ENCODE measurements at regions not wholly inside any gene's neighbourhood (a gene's known extent, or its start where the extent isn't known, plus 50 kb on each side); places are given as distances from the start of the nearest gene placed in this dataset.

GRCh38 chr18:44598514-44598913 lies 82.2 kb upstream of the SETBP1 start:
- H3K36me3 ChIP-seq (ENCODE audit: insufficient read depth, low read length): no peaks in the 10 kb centered on the region
- CTCF ChIA-PET (ENCODE audit: partially characterized antibody): no interaction called here
- POLR2A ChIA-PET (ENCODE audit: partially characterized antibody): no interaction called here

GRCh38 chr18:44599412-44599811 lies 81.3 kb upstream of the SETBP1 start:
- intact Hi-C loops (cut with micrococcal nuclease): no loop called here
- Histone ChIP-seq H3K27ac (ENCODE audit: low read depth, low read length) (no peak overlapping the region), H3K36me3 (ENCODE audit: insufficient read depth, low read length) (no peaks in the 10 kb centered on the region), H3K4me3 (ENCODE audit: low read length in 2 of 2) (no peak overlapping the region), H3K27me3 (ENCODE audit: insufficient read depth, low read length) (no peaks in the 10 kb centered on the region), H3K4me1 (ENCODE audit: insufficient read depth, low read length) (no peaks in the 10 kb centered on the region), H3K9me3 (ENCODE audit: control insufficient read depth in 1 of 2, low read length in 2 of 2) (no peaks in the 10 kb centered on the region)
- H3K9me3 Mint-ChIP-seq: peaks cover 0 to 5% (median 0%) of the 10 kb centered on the region in 8 donors
- no peak for DNase-seq
- ChIA-PET CTCF (ENCODE audit: partially characterized antibody) (interaction anchor here (1.1 kb wide), 1 partner anchor 164 kb away, joined by 3 read pairs; no protein-coding TSS in a partner anchor), POLR2A (ENCODE audit: partially characterized antibody) (no interaction called here)
- peaks cover 0 to 2% (median 0%) of the 10 kb centered on the region in 4 donors for H3K4me1 Mint-ChIP-seq
- no peaks in the 10 kb centered on the region for H3K36me3 Mint-ChIP-seq
- H3K27ac Mint-ChIP-seq: no peak overlapping the region
- H3K27me3 Mint-ChIP-seq: peaks cover 5 to 11% of the 10 kb centered on the region in 2 donors
- H3K4me3 Mint-ChIP-seq: no peak overlapping the region

More at GRCh38 chr18:44598514-44598913, 82.2 kb upstream of the SETBP1 start:
- no peak overlapping the region for H3K4me3 ChIP-seq (ENCODE audit: low read length in 2 of 2)
- no peak overlapping the region for H3K4me3 Mint-ChIP-seq
- no peak overlapping the region for H3K27ac ChIP-seq (ENCODE audit: low read depth, low read length)
- no peaks in the 10 kb centered on the region for H3K27me3 ChIP-seq (ENCODE audit: insufficient read depth, low read length)
- no peaks in the 10 kb centered on the region for H3K36me3 Mint-ChIP-seq
- peaks cover 5 to 11% of the 10 kb centered on the region in 2 donors for H3K27me3 Mint-ChIP-seq
- no peaks in the 10 kb centered on the region for H3K9me3 ChIP-seq (ENCODE audit: control insufficient read depth in 1 of 2, low read length in 2 of 2)
- intact Hi-C loops (cut with micrococcal nuclease): no loop called here
- no peak overlapping the region for H3K27ac Mint-ChIP-seq
- H3K9me3 Mint-ChIP-seq: no peaks in the 10 kb centered on the region
- no peak for DNase-seq
- H3K4me1 Mint-ChIP-seq: peaks cover 0 to 2% (median 0%) of the 10 kb centered on the region in 4 donors
- no peaks in the 10 kb centered on the region for H3K4me1 ChIP-seq (ENCODE audit: insufficient read depth, low read length)

- Mint-ChIP-seq H3K4me1 (peaks cover 0 to 2% (median 0%) of the 10 kb centered on the region in 4 donors), H3K36me3 (no peaks in the 10 kb centered on the region), H3K27me3 (peaks cover 3 to 7% of the 10 kb centered on the region in 2 donors), H3K4me3 (no peak overlapping the region), H3K9me3 (peaks cover 0 to 8% (median 0%) of the 10 kb centered on the region in 8 donors), H3K27ac (no peak overlapping the region)
- Histone ChIP-seq H3K4me3 (ENCODE audit: low read length in 2 of 2) (no peak overlapping the region), H3K9me3 (ENCODE audit: control insufficient read depth in 1 of 2, low read length in 2 of 2) (no peaks in the 10 kb centered on the region), H3K4me1 (ENCODE audit: insufficient read depth, low read length) (no peaks in the 10 kb centered on the region), H3K36me3 (ENCODE audit: insufficient read depth, low read length) (no peaks in the 10 kb centered on the region), H3K27me3 (ENCODE audit: insufficient read depth, low read length) (no peaks in the 10 kb centered on the region), H3K27ac (ENCODE audit: low read depth, low read length) (no peak overlapping the region)
- no peak for DNase-seq
- ChIA-PET CTCF (ENCODE audit: partially characterized antibody) (no interaction called here), POLR2A (ENCODE audit: partially characterized antibody) (no interaction called here)
- intact Hi-C loops (cut with micrococcal nuclease): no loop called here
Measured at GRCh38 chr18:44601447-44601846, 79.2 kb upstream of the SETBP1 start.

GRCh38 chr18:44602380-44602779 lies 78.3 kb upstream of the SETBP1 start:
- H3K4me1 ChIP-seq (ENCODE audit: insufficient read depth, low read length): no peaks in the 10 kb centered on the region
- DNase-seq: no peak
- Mint-ChIP-seq H3K36me3 (no peaks in the 10 kb centered on the region), H3K4me1 (no peaks in the 10 kb centered on the region), H3K9me3 (peaks cover 0 to 8% (median 0%) of the 10 kb centered on the region in 8 donors), H3K27ac (no peak overlapping the region), H3K4me3 (no peak overlapping the region), H3K27me3 (peaks cover 0 to 3% of the 10 kb centered on the region in 2 donors)
- CTCF ChIA-PET (ENCODE audit: partially characterized antibody): no interaction called here
- no peaks in the 10 kb centered on the region for H3K9me3 ChIP-seq (ENCODE audit: control insufficient read depth in 1 of 2, low read length in 2 of 2)
- H3K27ac ChIP-seq (ENCODE audit: low read depth, low read length): no peak overlapping the region
- no peaks in the 10 kb centered on the region for H3K36me3 ChIP-seq (ENCODE audit: insufficient read depth, low read length)
- POLR2A ChIA-PET (ENCODE audit: partially characterized antibody): no interaction called here
- intact Hi-C loops (cut with micrococcal nuclease): no loop called here
- H3K4me3 ChIP-seq (ENCODE audit: low read length in 2 of 2): no peak overlapping the region
- no peaks in the 10 kb centered on the region for H3K27me3 ChIP-seq (ENCODE audit: insufficient read depth, low read length)

DNA sequence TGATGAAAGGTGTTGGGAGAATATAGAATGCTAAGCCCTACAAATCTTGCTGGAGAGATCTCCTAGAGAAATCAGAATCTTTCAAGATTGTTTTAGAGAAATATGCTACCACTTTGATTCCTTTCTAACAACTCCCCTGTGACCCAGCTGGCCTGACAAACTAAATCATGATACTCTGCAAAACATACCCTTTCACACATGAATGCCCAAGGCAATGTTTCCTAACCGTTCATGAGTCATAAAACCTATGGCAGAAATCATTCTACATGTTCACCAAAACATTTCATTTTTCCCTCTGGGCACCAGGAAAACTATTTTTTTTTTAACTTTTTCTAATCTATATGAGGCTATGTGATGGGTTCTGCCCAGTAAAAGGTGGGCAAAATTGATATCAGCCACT lies 77.8 kb upstream of the SETBP1 start:
- H3K9me3 Mint-ChIP-seq: peaks cover 0 to 8% (median 0%) of the 10 kb centered on the region in 8 donors
- DNase-seq: no peak
- CTCF ChIA-PET (ENCODE audit: partially characterized antibody): no interaction called here
- intact Hi-C loops (cut with micrococcal nuclease): no loop called here
- POLR2A ChIA-PET (ENCODE audit: partially characterized antibody): no interaction called here
- no peaks in the 10 kb centered on the region for H3K36me3 ChIP-seq (ENCODE audit: insufficient read depth, low read length)
- no peak overlapping the region for H3K27ac Mint-ChIP-seq
- H3K27ac ChIP-seq (ENCODE audit: low read depth, low read length): no peak overlapping the region
- no peaks in the 10 kb centered on the region for H3K9me3 ChIP-seq (ENCODE audit: control insufficient read depth in 1 of 2, low read length in 2 of 2)
- H3K27me3 ChIP-seq (ENCODE audit: insufficient read depth, low read length): no peaks in the 10 kb centered on the region
- H3K4me1 Mint-ChIP-seq: no peaks in the 10 kb centered on the region
- H3K4me3 Mint-ChIP-seq: no peak overlapping the region
- H3K4me3 ChIP-seq (ENCODE audit: low read length in 2 of 2): no peak overlapping the region
- H3K27me3 Mint-ChIP-seq: peaks cover 0 to 3% of the 10 kb centered on the region in 2 donors
- H3K4me1 ChIP-seq (ENCODE audit: insufficient read depth, low read length): no peaks in the 10 kb centered on the region
- H3K36me3 Mint-ChIP-seq: no peaks in the 10 kb centered on the region

GRCh38 chr18:44609181-44609941 lies 71.3 kb upstream of the SETBP1 start:
- no peak overlapping the region for H3K27ac ChIP-seq (ENCODE audit: low read depth, low read length)
- CTCF ChIA-PET (ENCODE audit: partially characterized antibody): no interaction called here
- no peaks in the 10 kb centered on the region for H3K36me3 Mint-ChIP-seq

DNA sequence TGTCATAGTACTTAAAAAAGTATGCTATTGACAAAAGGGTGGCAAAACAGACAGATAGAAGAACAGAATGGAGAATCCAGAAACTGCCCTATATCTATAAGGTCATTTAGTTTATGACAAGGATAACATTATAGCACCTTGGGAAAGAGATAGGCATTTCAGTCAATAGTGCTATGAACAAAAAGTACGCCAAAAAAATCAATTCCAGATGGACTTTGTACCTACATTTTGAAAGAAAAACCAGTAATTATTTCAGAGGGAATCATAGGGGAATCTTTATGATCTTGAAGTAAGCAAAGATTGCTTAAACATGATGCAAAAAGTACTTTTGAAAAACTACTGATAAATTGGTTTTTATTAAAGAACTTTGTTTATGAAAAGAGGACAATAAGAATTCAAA lies 59.9 kb upstream of the SETBP1 start:
- ChIA-PET POLR2A (ENCODE audit: partially characterized antibody) (no interaction called here), CTCF (ENCODE audit: partially characterized antibody) (no interaction called here)
- H3K4me1 ChIP-seq (ENCODE audit: insufficient read depth, low read length): no peaks in the 10 kb centered on the region
- DNase-seq: no peak
- intact Hi-C loops (cut with micrococcal nuclease): no loop called here
- H3K4me3 Mint-ChIP-seq: no peak overlapping the region
- H3K27me3 ChIP-seq (ENCODE audit: insufficient read depth, low read length): no peaks in the 10 kb centered on the region
- peaks cover 0 to 7% (median 2%) of the 10 kb centered on the region in 8 donors for H3K9me3 Mint-ChIP-seq
- H3K9me3 ChIP-seq (ENCODE audit: control insufficient read depth in 1 of 2, low read length in 2 of 2): no peaks in the 10 kb centered on the region
- no peak overlapping the region for H3K27ac Mint-ChIP-seq
- no peak overlapping the region for H3K27ac ChIP-seq (ENCODE audit: low read depth, low read length)
- no peak overlapping the region for H3K4me3 ChIP-seq (ENCODE audit: low read length in 2 of 2)
- H3K36me3 Mint-ChIP-seq: no peaks in the 10 kb centered on the region
- peaks cover 3 to 4% of the 10 kb centered on the region in 2 donors for H3K27me3 Mint-ChIP-seq
- H3K4me1 Mint-ChIP-seq: no peaks in the 10 kb centered on the region
- no peaks in the 10 kb centered on the region for H3K36me3 ChIP-seq (ENCODE audit: insufficient read depth, low read length)

More at GRCh38 chr18:44609181-44609941, 71.3 kb upstream of the SETBP1 start:
- Histone ChIP-seq H3K4me1 (ENCODE audit: insufficient read depth, low read length) (no peaks in the 10 kb centered on the region), H3K9me3 (ENCODE audit: control insufficient read depth in 1 of 2, low read length in 2 of 2) (no peaks in the 10 kb centered on the region), H3K4me3 (ENCODE audit: low read length in 2 of 2) (no peak overlapping the region), H3K27me3 (ENCODE audit: insufficient read depth, low read length) (no peaks in the 10 kb centered on the region), H3K36me3 (ENCODE audit: insufficient read depth, low read length) (no peaks in the 10 kb centered on the region)
- intact Hi-C loops (cut with micrococcal nuclease): no loop called here
- Mint-ChIP-seq H3K4me3 (no peak overlapping the region), H3K27me3 (peaks cover 5 to 6% of the 10 kb centered on the region in 2 donors), H3K4me1 (no peaks in the 10 kb centered on the region), H3K9me3 (peaks cover 0 to 4% (median 0%) of the 10 kb centered on the region in 8 donors), H3K27ac (no peak overlapping the region)
- DNase-seq: no peak
- POLR2A ChIA-PET (ENCODE audit: partially characterized antibody): no interaction called here

Measured in CD4-positive, alpha-beta memory T cell (primary cell).